Trophoblast cell (in vitro differentiated cells and primary cell): ENCODE measurements at regions not wholly inside any gene's neighbourhood (a gene's known extent, or its start where the extent isn't known, plus 50 kb on each side); places are given as distances from the start of the nearest gene placed in this dataset.

Experiments used
- DNase-seq, 2 donors: peaks; one replicate each; pipeline ENCODE4 v3.0.0-alpha.2; 2016
- H2AFZ ChIP-seq: 2 replicates; pipeline ENCODE4 v1.6.1; 2013; ENCODE audit warnings: low read length, moderate library complexity, mild to moderate bottlenecking; ENCODE audit not compliant: insufficient read depth, poor library complexity
- H2AK5ac ChIP-seq: 2 replicates; pipeline ENCODE4 v1.6.1; 2013; ENCODE audit warnings: mild to moderate bottlenecking, low read length
- H2BK120ac ChIP-seq: 2 replicates; pipeline ENCODE4 v1.6.1; 2013; ENCODE audit warnings: low read length, mild to moderate bottlenecking, moderate library complexity; ENCODE audit not compliant: insufficient read depth, poor library complexity
- H2BK12ac ChIP-seq: 2 replicates; pipeline ENCODE4 v1.6.1; 2013; ENCODE audit warnings: mild to moderate bottlenecking, low read length, moderate library complexity
- H2BK5ac ChIP-seq: 2 replicates; pipeline ENCODE4 v1.6.1; 2013; ENCODE audit warnings: low read length, low read depth, moderate library complexity, mild to moderate bottlenecking; ENCODE audit not compliant: poor library complexity
- H3K14ac ChIP-seq: 2 replicates; pipeline ENCODE4 v1.6.1; 2013; ENCODE audit warnings: mild to moderate bottlenecking, low read length
- H3K18ac ChIP-seq: 2 replicates; pipeline ENCODE4 v1.6.1; 2013; ENCODE audit warnings: mild to moderate bottlenecking, low read length
- H3K23ac ChIP-seq: 2 replicates; pipeline ENCODE4 v1.6.1; 2013; ENCODE audit warnings: low read length
- H3K27ac ChIP-seq: 2 replicates; pipeline ENCODE4 v1.5.1; 2013; ENCODE audit warnings: low read depth, mild to moderate bottlenecking, inconsistent platforms, low read length, moderate library complexity
- H3K27me3 ChIP-seq: 2 replicates; pipeline ENCODE4 v1.6.1; 2013; ENCODE audit warnings: inconsistent platforms, mild to moderate bottlenecking, low read length, moderate library complexity; ENCODE audit not compliant: insufficient read depth
- H3K36me3 ChIP-seq, 2 experiments: 1 replicate in 1 of 2; 2 replicates in 1 of 2; pipeline ENCODE4 v1.6.1; 2013; ENCODE audit warnings: low read length in 2 of 2, mild to moderate bottlenecking in 2 of 2, moderate library complexity in 1 of 2; ENCODE audit not compliant: insufficient read depth in 2 of 2, control insufficient read depth in 1 of 2
- H3K4ac ChIP-seq: 2 replicates; pipeline ENCODE4 v1.6.1; 2013; ENCODE audit warnings: low read depth, mild to moderate bottlenecking, low read length, moderate library complexity
- H3K4me1 ChIP-seq, 2 experiments: 1 replicate in 1 of 2; 2 replicates in 1 of 2; pipeline ENCODE4 v1.6.1; 2013; ENCODE audit warnings: low read length in 2 of 2, mild to moderate bottlenecking in 2 of 2, moderate library complexity in 1 of 2; ENCODE audit not compliant: insufficient read depth in 2 of 2, control insufficient read depth in 1 of 2
- H3K4me2 ChIP-seq: 2 replicates; pipeline ENCODE4 v1.6.1; 2013; ENCODE audit warnings: inconsistent platforms, mild to moderate bottlenecking, low read length, moderate library complexity
- H3K4me3 ChIP-seq: 2 replicates; pipeline ENCODE4 v1.5.1; 2013; ENCODE audit warnings: mild to moderate bottlenecking, low read depth, low read length, inconsistent platforms
- H3K79me1 ChIP-seq: one replicate; pipeline ENCODE4 v1.6.1; 2013; ENCODE audit warnings: low read length
- H3K79me2 ChIP-seq: 2 replicates; pipeline ENCODE4 v1.6.1; 2013; ENCODE audit warnings: low read length, mild to moderate bottlenecking; ENCODE audit not compliant: control insufficient read depth, insufficient read depth, poor library complexity
- H3K9ac ChIP-seq: 2 replicates; pipeline ENCODE4 v1.6.1; 2013; ENCODE audit warnings: mild to moderate bottlenecking, low read length
- H3K9me3 ChIP-seq: 2 replicates; pipeline ENCODE4 v1.6.1; 2013; ENCODE audit warnings: low read depth, mild to moderate bottlenecking, control low read depth, inconsistent platforms, low read length; ENCODE audit not compliant: insufficient read depth
- H4K12ac ChIP-seq: 2 replicates; pipeline ENCODE4 v1.6.1; 2013; ENCODE audit warnings: low read depth, mild to moderate bottlenecking, low read length, moderate library complexity
- H4K8ac ChIP-seq: 2 replicates; pipeline ENCODE4 v1.6.1; 2013; ENCODE audit warnings: low read depth, mild to moderate bottlenecking, low read length, moderate library complexity
- H4K91ac ChIP-seq: one replicate; pipeline ENCODE4 v1.6.1; 2013; ENCODE audit warnings: low read depth, mild to moderate bottlenecking, low read length, moderate library complexity
- WGBS: extraction: QIAGEN DNeasy Blood & Tissue Kit; methylation state at CpG from one replicate; pipeline ENCODE4 v1.1.7; 2013; ENCODE audit warnings: missing lambda C conversion rate; ENCODE audit not compliant: insufficient read length, insufficient coverage; ENCODE audit errors: extremely low coverage; 5-methylcytosine and 5-hydroxymethylcytosine counted together

- H3K36me3 ChIP-seq: no peaks in the 10 kb centered on the region
- no peak overlapping the region for H2BK120ac ChIP-seq
- no peak overlapping the region for H4K12ac ChIP-seq
- no peak overlapping the region for H3K14ac ChIP-seq
- H3K18ac ChIP-seq: no peak overlapping the region
- H3K4me2 ChIP-seq: no peak overlapping the region
- H3K4me1 ChIP-seq: peaks cover 3 to 5% of the 10 kb centered on the region in 2 experiments
- H3K79me1 ChIP-seq: no peaks in the 10 kb centered on the region
- H4K8ac ChIP-seq: no peak overlapping the region
- no peak overlapping the region for H3K9ac ChIP-seq
- no peak overlapping the region for H3K4ac ChIP-seq
- H3K4me3 ChIP-seq: no peak overlapping the region
- H2BK12ac ChIP-seq: no peak overlapping the region
- no peak overlapping the region for H4K91ac ChIP-seq
- H3K9me3 ChIP-seq: no peaks in the 10 kb centered on the region
- no peak overlapping the region for H3K27ac ChIP-seq
- no peaks in the 10 kb centered on the region for H3K27me3 ChIP-seq
- no peak overlapping the region for H3K23ac ChIP-seq
- no peak overlapping the region for H2BK5ac ChIP-seq
- WGBS: no CpG with 5 or more reads among the region's 2 CpGs
- DNase-seq: no peak
- H3K79me2 ChIP-seq: no peaks in the 10 kb centered on the region
- no peak overlapping the region for H2AFZ ChIP-seq
- no peak overlapping the region for H2AK5ac ChIP-seq
Observed at GRCh38 chr3:68345781-68346180, 586.6 kb downstream of the TAFA4 start.

GRCh38 chr3:68342426-68342825, 589.9 kb downstream of the TAFA4 start:
- H3K23ac ChIP-seq: no peak overlapping the region
- H3K4me3 ChIP-seq: no peak overlapping the region
- no peak overlapping the region for H3K18ac ChIP-seq
- H3K79me2 ChIP-seq: no peaks in the 10 kb centered on the region
- H3K27me3 ChIP-seq: no peaks in the 10 kb centered on the region
- H4K12ac ChIP-seq: no peak overlapping the region
- WGBS: no CpG with 5 or more reads among the region's 5 CpGs
- no peak overlapping the region for H2AK5ac ChIP-seq
- no peak overlapping the region for H2BK5ac ChIP-seq
- no peak overlapping the region for H3K4me2 ChIP-seq
- H2AFZ ChIP-seq: no peak overlapping the region
- no peak overlapping the region for H3K9ac ChIP-seq
- no peaks in the 10 kb centered on the region for H3K79me1 ChIP-seq
- H2BK120ac ChIP-seq: no peak overlapping the region
- no peak overlapping the region for H3K27ac ChIP-seq
- no peak overlapping the region for H2BK12ac ChIP-seq
- H3K4ac ChIP-seq: no peak overlapping the region
- peaks cover 3 to 5% of the 10 kb centered on the region in 2 experiments for H3K4me1 ChIP-seq
- DNase-seq: no peak
- H4K91ac ChIP-seq: no peak overlapping the region
- no peaks in the 10 kb centered on the region for H3K36me3 ChIP-seq
- no peak overlapping the region for H3K14ac ChIP-seq
- H4K8ac ChIP-seq: no peak overlapping the region
- no peaks in the 10 kb centered on the region for H3K9me3 ChIP-seq

GRCh38 chr3:68336042-68336441, 596.3 kb downstream of the TAFA4 start:
- Histone ChIP-seq H2AK5ac (no peak overlapping the region), H3K4ac (no peak overlapping the region), H3K79me1 (no peaks in the 10 kb centered on the region), H3K18ac (no peak overlapping the region), H3K27me3 (no peaks in the 10 kb centered on the region), H4K91ac (no peak overlapping the region), H3K4me2 (no peak overlapping the region), H3K36me3 (no peaks in the 10 kb centered on the region), H3K9ac (no peak overlapping the region), H3K4me1 (peaks cover under 1 to 2% of the 10 kb centered on the region in 2 experiments), H2BK5ac (no peak overlapping the region), H3K4me3 (no peak overlapping the region), H3K14ac (no peak overlapping the region), H4K8ac (no peak overlapping the region), H3K23ac (no peak overlapping the region), H3K9me3 (no peaks in the 10 kb centered on the region), H4K12ac (no peak overlapping the region), H3K27ac (no peak overlapping the region), H2AFZ (no peak overlapping the region), H2BK120ac (no peak overlapping the region), H3K79me2 (no peaks in the 10 kb centered on the region), H2BK12ac (no peak overlapping the region)
- DNase-seq: no peak
- WGBS: no CpG with 5 or more reads among the region's 1 CpG

- H3K36me3 ChIP-seq: no peaks in the 10 kb centered on the region
- H3K27ac ChIP-seq: no peak overlapping the region
- no peak overlapping the region for H3K4me3 ChIP-seq
- no peak overlapping the region for H3K23ac ChIP-seq
- H3K9ac ChIP-seq: no peak overlapping the region
- H3K27me3 ChIP-seq: no peaks in the 10 kb centered on the region
- H3K4me1 ChIP-seq: no peaks in the 10 kb centered on the region
- no peak overlapping the region for H4K91ac ChIP-seq
- H2BK120ac ChIP-seq: no peak overlapping the region
- no peak overlapping the region for H3K14ac ChIP-seq
- H4K12ac ChIP-seq: no peak overlapping the region
- H3K9me3 ChIP-seq: no peaks in the 10 kb centered on the region
- no CpG with 5 or more reads among the region's 4 CpGs for WGBS
- no peak overlapping the region for H3K4me2 ChIP-seq
- H2BK5ac ChIP-seq: no peak overlapping the region
- no peak overlapping the region for H3K18ac ChIP-seq
- no peak overlapping the region for H4K8ac ChIP-seq
- H3K79me1 ChIP-seq: no peaks in the 10 kb centered on the region
- H2AFZ ChIP-seq: no peak overlapping the region
- no peak overlapping the region for H3K4ac ChIP-seq
- H2BK12ac ChIP-seq: no peak overlapping the region
- H2AK5ac ChIP-seq: no peak overlapping the region
- no peaks in the 10 kb centered on the region for H3K79me2 ChIP-seq
- DNase-seq: no peak
Observed at GRCh38 chr3:68334367-68334986, 597.9 kb downstream of the TAFA4 start.
